GM23338 (cell line): ENCODE measurements at regions not wholly inside any gene's neighbourhood (a gene's known extent, or its start where the extent isn't known, plus 50 kb on each side); places are given as distances from the start of the nearest gene placed in this dataset.

ENCODE experiments used
- ATAC-seq: fragments of 200-7000 bp; cut with Tn5 transposase; 3 replicates; pipeline ENCODE4 v1.9.1; 2020
- DNase-seq: peaks from one replicate; pipeline ENCODE4 v3.0.0-alpha.2; 2015; ENCODE audit warnings: low spot score
- H2AFZ ChIP-seq: fragments of 200-600 bp; sonication (generic); 2 replicates; pipeline ENCODE4 v1.8.0; 2016; ENCODE audit warnings: antibody characterized with exemption, mild to moderate bottlenecking, moderate library complexity
- H3F3A ChIP-seq: fragments of 200-600 bp; sonication (generic); replicated peaks from 2 replicates; pipeline ENCODE4 v1.8.0; 2017; ENCODE audit warnings: antibody characterized with exemption, mixed run types, low read depth
- H3K27ac ChIP-seq: fragments of 200-600 bp; sonication (generic); 2 replicates; pipeline ENCODE4 v1.6.1; 2016; ENCODE audit warnings: low read depth
- H3K27me3 ChIP-seq: fragments of 200-600 bp; sonication (generic); 2 replicates; pipeline ENCODE4 v1.8.0; 2016; ENCODE audit warnings: mild to moderate bottlenecking, mixed run types, moderate library complexity; ENCODE audit not compliant: insufficient read depth
- H3K36me3 ChIP-seq: fragments of 200-600 bp; sonication (generic); 2 replicates; pipeline ENCODE4 v1.8.0; 2016; ENCODE audit warnings: mild to moderate bottlenecking; ENCODE audit not compliant: insufficient read depth
- H3K4me1 ChIP-seq: fragments of 200-600 bp; sonication (generic); 2 replicates; pipeline ENCODE4 v1.8.0; 2016; ENCODE audit warnings: mild to moderate bottlenecking, moderate library complexity; ENCODE audit not compliant: insufficient read depth
- H3K4me2 ChIP-seq: fragments of 200-600 bp; sonication (generic); 2 replicates; pipeline ENCODE4 v1.7.1; 2017; ENCODE audit warnings: mixed run types
- H3K4me3 ChIP-seq: fragments of 200-600 bp; sonication (generic); 2 replicates; pipeline ENCODE4 v1.6.1; 2016; ENCODE audit warnings: mixed run types
- H3K79me2 ChIP-seq: fragments of 200-600 bp; sonication (generic); replicated peaks from 2 replicates; pipeline ENCODE4 v1.8.0; 2017; ENCODE audit warnings: mild to moderate bottlenecking; ENCODE audit not compliant: insufficient read depth
- H3K9me2 ChIP-seq: fragments of 200-600 bp; sonication (generic); 2 replicates; pipeline ENCODE4 v1.8.0; 2017; ENCODE audit not compliant: insufficient read depth
- H4K20me1 ChIP-seq: fragments of 200-600 bp; sonication (generic); replicated peaks from 2 replicates; pipeline ENCODE4 v1.8.0; 2017; ENCODE audit warnings: mild to moderate bottlenecking; ENCODE audit not compliant: insufficient read depth
- H3K27ac Mint-ChIP-seq: 2 replicates; pipeline ENCODE4 v1.8.0; 2020; ENCODE audit warnings: inconsistent platforms, mild to moderate bottlenecking, moderate library complexity, mixed read lengths
- H3K27me3 Mint-ChIP-seq: 3 replicates; pipeline ENCODE4 v1.8.0; 2022; ENCODE audit warnings: low read depth, mild to moderate bottlenecking, moderate library complexity, mixed read lengths, inconsistent platforms; ENCODE audit not compliant: insufficient read depth, poor library complexity
- H3K36me3 Mint-ChIP-seq: 3 replicates; pipeline ENCODE4 v1.8.0; 2021; ENCODE audit warnings: low read depth, mild to moderate bottlenecking, inconsistent platforms, moderate library complexity, mixed read lengths
- H3K4me1 Mint-ChIP-seq: 3 replicates; pipeline ENCODE4 v1.8.0; 2020; ENCODE audit warnings: mild to moderate bottlenecking, inconsistent platforms, mixed read lengths
- H3K4me3 Mint-ChIP-seq: 3 replicates; pipeline ENCODE4 v1.8.0; 2021; ENCODE audit warnings: moderate library complexity, mild to moderate bottlenecking, inconsistent platforms, mixed read lengths
- H3K9me3 Mint-ChIP-seq: 3 replicates; pipeline ENCODE4 v1.8.0; 2020; ENCODE audit warnings: moderate library complexity, mild to moderate bottlenecking, inconsistent platforms, mixed read lengths
- CREB1 ChIP-seq: fragments of 250-450 bp; sonication (Bioruptor Pico); IDR thresholded peaks from 2 replicates; pipeline ENCODE4 v1.5.0; 2020; ENCODE audit warnings: low read depth, mild to moderate bottlenecking, moderate library complexity
- CTCF ChIP-seq, 2 experiments: fragments of 200-600 bp in 1 of 2; sonication (generic) in 1 of 2; conservative IDR thresholded peaks; 2 replicates each; pipeline versions ENCODE4 v1.5.1 to v1.6.1; 2016 to 2017; ENCODE audit warnings: antibody characterized with exemption in 2 of 2, low read depth in 2 of 2, mild to moderate bottlenecking in 2 of 2, moderate library complexity in 1 of 2
- ETS1 ChIP-seq: IDR thresholded peaks from 2 replicates; pipeline ENCODE4 v1.6.1; 2016; ENCODE audit warnings: antibody characterized with exemption
- EZH2phosphoT487 ChIP-seq: fragments of 200-600 bp; sonication (generic); IDR thresholded peaks from one replicate; pipeline ENCODE4 v1.8.1; 2018; ENCODE audit warnings: antibody characterized with exemption; ENCODE audit not compliant: unreplicated experiment
- JUNB ChIP-seq: IDR thresholded peaks from one replicate; pipeline ENCODE4 v1.6.1; 2016; ENCODE audit warnings: antibody characterized with exemption; ENCODE audit not compliant: unreplicated experiment
- POLR2AphosphoS5 ChIP-seq: IDR thresholded peaks from 2 replicates; pipeline ENCODE4 v1.6.1; 2016; ENCODE audit warnings: antibody characterized with exemption, low read depth
- STAT1 ChIP-seq: IDR thresholded peaks from one replicate; pipeline ENCODE4 v1.6.1; 2016; ENCODE audit warnings: antibody characterized with exemption; ENCODE audit not compliant: unreplicated experiment
- ZNF114 ChIP-seq: fragments of 250-450 bp; sonication (Bioruptor Pico); IDR thresholded peaks from 2 replicates; pipeline ENCODE4 v1.5.0; 2020; ENCODE audit warnings: mild to moderate bottlenecking, moderate library complexity
- ZNF331 ChIP-seq: fragments of 250-450 bp; sonication (Bioruptor Pico); IDR thresholded peaks from 2 replicates; pipeline ENCODE4 v1.5.0; 2020; ENCODE audit warnings: low read depth, mild to moderate bottlenecking, moderate library complexity
- ZNF462 ChIP-seq: fragments of 250-450 bp; sonication (Bioruptor Pico); IDR thresholded peaks from 2 replicates; pipeline ENCODE4 v1.5.0; 2020; ENCODE audit warnings: mild to moderate bottlenecking, moderate library complexity

- DNase-seq (peak; percentile 44), ATAC-seq (peak; percentile 53)
- Histone ChIP-seq H3K4me2 (no peak overlapping the region), H3K4me1 (no peaks in the 10 kb centered on the region), H3K9me2 (no peaks in the 10 kb centered on the region; the same call in 1 of the 2 replicates), H3K4me3 (no peak overlapping the region), H3K27me3 (no peaks in the 10 kb centered on the region), H3K27ac (no peak overlapping the region), H2AFZ (no peak overlapping the region), H3K79me2 (no peaks in the 10 kb centered on the region), H4K20me1 (no peaks in the 10 kb centered on the region), H3F3A (no peaks in the 10 kb centered on the region), H3K36me3 (no peaks in the 10 kb centered on the region)
- no peak overlapping the region; the same call in 1 of the 2 replicates for H3K27ac Mint-ChIP-seq
- no peak overlapping the region for H3K4me3 Mint-ChIP-seq
- TF ChIP-seq ZNF331 (CRISPR knock-in tag) (no peak), JUNB (no peak), ETS1 (no peak), CTCF (conservative IDR thresholded peaks at IDR 0.05; ENCODE audit: low read depth in 2 of 2) (peak in 1 of 2 experiments; percentile 39; a peak in 2 of 4 replicates)
- H3K27me3 Mint-ChIP-seq = no peaks in the 10 kb centered on the region
- no peaks in the 10 kb centered on the region for H3K9me3 Mint-ChIP-seq
- H3K4me1 Mint-ChIP-seq = no peaks in the 10 kb centered on the region
- H3K36me3 Mint-ChIP-seq = no peaks in the 10 kb centered on the region; the same call in 2 of the 3 replicates
Observed at GRCh38 chr13:86946734-86947133, 724.4 kb upstream of the SLITRK5 start.

GRCh38 chr13:86954341-86954740 lies 716.8 kb upstream of the SLITRK5 start:
- H3K27me3 ChIP-seq = no peaks in the 10 kb centered on the region
- DNase-seq (no peak), ATAC-seq (no peak)
- H3K4me1 ChIP-seq = no peaks in the 10 kb centered on the region
- no peak overlapping the region for H3K4me3 ChIP-seq
- H3K27ac ChIP-seq = no peak overlapping the region
- Mint-ChIP-seq H3K4me3 (no peak overlapping the region), H3K4me1 (no peaks in the 10 kb centered on the region), H3K27me3 (no peaks in the 10 kb centered on the region), H3K27ac (no peak overlapping the region), H3K36me3 (no peaks in the 10 kb centered on the region; the same call in 1 of the 3 replicates), H3K9me3 (no peaks in the 10 kb centered on the region; the same call in 2 of the 3 replicates)
- no peaks in the 10 kb centered on the region; the same call in 1 of the 2 replicates for H3K9me2 ChIP-seq
- TF ChIP-seq STAT1 (no peak), CREB1 (CRISPR knock-in tag) (no peak), JUNB (no peak), POLR2AphosphoS5 (no peak), EZH2phosphoT487 (no peak), ZNF331 (CRISPR knock-in tag) (no peak), ETS1 (no peak), ZNF114 (CRISPR knock-in tag) (no peak), ZNF462 (no peak)
- no peak overlapping the region for H3K4me2 ChIP-seq
- H3F3A ChIP-seq = no peaks in the 10 kb centered on the region
- no peaks in the 10 kb centered on the region for H3K79me2 ChIP-seq
- H4K20me1 ChIP-seq = no peaks in the 10 kb centered on the region
- no peaks in the 10 kb centered on the region for H3K36me3 ChIP-seq
- H2AFZ ChIP-seq = no peak overlapping the region
